ENCODE measurements at regions not wholly inside any gene's neighbourhood (a gene's known extent, or its start where the extent isn't known, plus 50 kb on each side); places are given as distances from the start of the nearest gene placed in this dataset.

GRCh38 chr5:164094291-164094690 is 588.9 kb downstream of the MAT2B start:
- no peaks in the 10 kb centered on the region for H3K36me3 ChIP-seq (ENCODE audit: control insufficient read depth in 1 of 2, insufficient read depth in 2 of 2, low read length in 1 of 2)
- 8 to 12% methylated on average over 3 of the region's 3 CpGs for WGBS, 2 donors
- ATAC-seq (ENCODE audit: low FRiP score) (no peak), DNase-seq (no peak)
- H3K9me3 ChIP-seq (ENCODE audit: control insufficient read depth, low read length): no peaks in the 10 kb centered on the region
- intact Hi-C loops (cut with DNase I): no loop called here
- H3K27me3 ChIP-seq (ENCODE audit: control insufficient read depth in 1 of 2, insufficient read depth in 2 of 2, low read length in 1 of 2): no peaks in the 10 kb centered on the region
- no peaks in the 10 kb centered on the region for H3K4me1 ChIP-seq (ENCODE audit: control insufficient read depth in 1 of 2, insufficient read depth in 2 of 2, low read length in 2 of 2)
- no peak overlapping the region for H3K4me3 ChIP-seq (ENCODE audit: low read length in 2 of 2)
- H3K27ac ChIP-seq (ENCODE audit: low read depth in 1 of 2, low read length in 2 of 2): no peak overlapping the region

- DNase-seq (no peak), ATAC-seq (ENCODE audit: low FRiP score) (no peak)
- 19 to 20% methylated on average over 4 of the region's 4 CpGs for WGBS, 2 donors
- intact Hi-C loops (cut with DNase I): no loop called here
- Histone ChIP-seq H3K36me3 (ENCODE audit: control insufficient read depth in 1 of 2, insufficient read depth in 2 of 2, low read length in 1 of 2) (no peaks in the 10 kb centered on the region), H3K4me3 (ENCODE audit: low read length in 2 of 2) (no peak overlapping the region), H3K4me1 (ENCODE audit: control insufficient read depth in 1 of 2, insufficient read depth in 2 of 2, low read length in 2 of 2) (no peaks in the 10 kb centered on the region), H3K27ac (ENCODE audit: low read depth in 1 of 2, low read length in 2 of 2) (no peak overlapping the region), H3K9me3 (ENCODE audit: control insufficient read depth, low read length) (no peaks in the 10 kb centered on the region), H3K27me3 (ENCODE audit: control insufficient read depth in 1 of 2, insufficient read depth in 2 of 2, low read length in 1 of 2) (no peaks in the 10 kb centered on the region)
Measured at GRCh38 chr5:164097749-164098148, 592.3 kb downstream of the MAT2B start.

- H3K36me3 ChIP-seq (ENCODE audit: control insufficient read depth in 1 of 2, insufficient read depth in 2 of 2, low read length in 1 of 2): no peaks in the 10 kb centered on the region
- no peak for ATAC-seq (ENCODE audit: low FRiP score)
- no peaks in the 10 kb centered on the region for H3K4me1 ChIP-seq (ENCODE audit: control insufficient read depth in 1 of 2, insufficient read depth in 2 of 2, low read length in 2 of 2)
- no peaks in the 10 kb centered on the region for H3K27me3 ChIP-seq (ENCODE audit: control insufficient read depth in 1 of 2, insufficient read depth in 2 of 2, low read length in 1 of 2)
- no peak overlapping the region for H3K27ac ChIP-seq (ENCODE audit: low read depth in 1 of 2, low read length in 2 of 2)
- 59% methylated on average over 1 of the region's 1 CpG for WGBS, 2 donors
- no peaks in the 10 kb centered on the region for H3K9me3 ChIP-seq (ENCODE audit: control insufficient read depth, low read length)
- H3K4me3 ChIP-seq (ENCODE audit: low read length in 2 of 2): no peak overlapping the region
- intact Hi-C loops (cut with DNase I): no loop called here
- no peak for DNase-seq
Measured at GRCh38 chr5:164098531-164098930, 593.1 kb downstream of the MAT2B start.

GRCh38 chr5:164098979-164099378 is 593.6 kb downstream of the MAT2B start:
- ATAC-seq (ENCODE audit: low FRiP score) (no peak), DNase-seq (no peak)
- no peaks in the 10 kb centered on the region for H3K9me3 ChIP-seq (ENCODE audit: control insufficient read depth, low read length)
- H3K4me1 ChIP-seq (ENCODE audit: control insufficient read depth in 1 of 2, insufficient read depth in 2 of 2, low read length in 2 of 2): no peaks in the 10 kb centered on the region
- H3K36me3 ChIP-seq (ENCODE audit: control insufficient read depth in 1 of 2, insufficient read depth in 2 of 2, low read length in 1 of 2): no peaks in the 10 kb centered on the region
- H3K27ac ChIP-seq (ENCODE audit: low read depth in 1 of 2, low read length in 2 of 2): no peak overlapping the region
- no peaks in the 10 kb centered on the region for H3K27me3 ChIP-seq (ENCODE audit: control insufficient read depth in 1 of 2, insufficient read depth in 2 of 2, low read length in 1 of 2)
- intact Hi-C loops (cut with DNase I): no loop called here
- WGBS, 2 donors: 75 to 76% methylated on average over 6 of the region's 6 CpGs
- H3K4me3 ChIP-seq (ENCODE audit: low read length in 2 of 2): no peak overlapping the region

- intact Hi-C loops (cut with DNase I): no loop called here
- WGBS, 2 donors: 48 to 54% methylated on average over 2 of the region's 2 CpGs
- Histone ChIP-seq H3K4me1 (ENCODE audit: control insufficient read depth in 1 of 2, insufficient read depth in 2 of 2, low read length in 2 of 2) (no peaks in the 10 kb centered on the region), H3K36me3 (ENCODE audit: control insufficient read depth in 1 of 2, insufficient read depth in 2 of 2, low read length in 1 of 2) (no peaks in the 10 kb centered on the region), H3K4me3 (ENCODE audit: low read length in 2 of 2) (no peak overlapping the region), H3K27me3 (ENCODE audit: control insufficient read depth in 1 of 2, insufficient read depth in 2 of 2, low read length in 1 of 2) (no peaks in the 10 kb centered on the region), H3K9me3 (ENCODE audit: control insufficient read depth, low read length) (no peaks in the 10 kb centered on the region), H3K27ac (ENCODE audit: low read depth in 1 of 2, low read length in 2 of 2) (no peak overlapping the region)
- DNase-seq (no peak), ATAC-seq (ENCODE audit: low FRiP score) (no peak)
Measured at GRCh38 chr5:164115420-164115819, 610.0 kb downstream of the MAT2B start.

- Histone ChIP-seq H3K4me1 (ENCODE audit: control insufficient read depth in 1 of 2, insufficient read depth in 2 of 2, low read length in 2 of 2) (no peaks in the 10 kb centered on the region), H3K36me3 (ENCODE audit: control insufficient read depth in 1 of 2, insufficient read depth in 2 of 2, low read length in 1 of 2) (no peaks in the 10 kb centered on the region), H3K4me3 (ENCODE audit: low read length in 2 of 2) (no peak overlapping the region), H3K9me3 (ENCODE audit: control insufficient read depth, low read length) (no peaks in the 10 kb centered on the region), H3K27me3 (ENCODE audit: control insufficient read depth in 1 of 2, insufficient read depth in 2 of 2, low read length in 1 of 2) (no peaks in the 10 kb centered on the region), H3K27ac (ENCODE audit: low read depth in 1 of 2, low read length in 2 of 2) (no peak overlapping the region)
- no peak for DNase-seq
- no peak for ATAC-seq (ENCODE audit: low FRiP score)
- intact Hi-C loops (cut with DNase I): no loop called here
- WGBS, 2 donors: 60 to 61% methylated on average over 7 of the region's 7 CpGs
Measured at GRCh38 chr5:164119806-164120447, 614.5 kb downstream of the MAT2B start.

GRCh38 chr5:164127527-164127926 is 622.1 kb downstream of the MAT2B start:
- Histone ChIP-seq H3K9me3 (ENCODE audit: control insufficient read depth, low read length) (peaks cover 4% of the 10 kb centered on the region), H3K36me3 (ENCODE audit: control insufficient read depth in 1 of 2, insufficient read depth in 2 of 2, low read length in 1 of 2) (no peaks in the 10 kb centered on the region), H3K27me3 (ENCODE audit: control insufficient read depth in 1 of 2, insufficient read depth in 2 of 2, low read length in 1 of 2) (peaks cover 0 to 6% of the 10 kb centered on the region in 2 donors), H3K4me3 (ENCODE audit: low read length in 2 of 2) (no peak overlapping the region), H3K4me1 (ENCODE audit: control insufficient read depth in 1 of 2, insufficient read depth in 2 of 2, low read length in 2 of 2) (no peaks in the 10 kb centered on the region), H3K27ac (ENCODE audit: low read depth in 1 of 2, low read length in 2 of 2) (no peak overlapping the region)
- ATAC-seq (ENCODE audit: low FRiP score): no peak
- DNase-seq: no peak
- intact Hi-C loops (cut with DNase I): no loop called here
- 86 to 90% methylated on average over 2 of the region's 2 CpGs for WGBS, 2 donors

GRCh38 chr5:164132358-164132757 is 626.9 kb downstream of the MAT2B start:
- Histone ChIP-seq H3K9me3 (ENCODE audit: control insufficient read depth, low read length) (peaks cover 2% of the 10 kb centered on the region), H3K36me3 (ENCODE audit: control insufficient read depth in 1 of 2, insufficient read depth in 2 of 2, low read length in 1 of 2) (no peaks in the 10 kb centered on the region), H3K27me3 (ENCODE audit: control insufficient read depth in 1 of 2, insufficient read depth in 2 of 2, low read length in 1 of 2) (peaks cover 0 to 6% of the 10 kb centered on the region in 2 donors), H3K4me3 (ENCODE audit: low read length in 2 of 2) (no peak overlapping the region), H3K4me1 (ENCODE audit: control insufficient read depth in 1 of 2, insufficient read depth in 2 of 2, low read length in 2 of 2) (no peaks in the 10 kb centered on the region), H3K27ac (ENCODE audit: low read depth in 1 of 2, low read length in 2 of 2) (no peak overlapping the region)
- 95 to 96% methylated on average over 2 of the region's 2 CpGs for WGBS, 2 donors
- DNase-seq (no peak), ATAC-seq (ENCODE audit: low FRiP score) (no peak)
- intact Hi-C loops (cut with DNase I): no loop called here

GRCh38 chr5:164137095-164137494 is 631.7 kb downstream of the MAT2B start:
- Histone ChIP-seq H3K27me3 (ENCODE audit: control insufficient read depth in 1 of 2, insufficient read depth in 2 of 2, low read length in 1 of 2) (peaks cover 0 to 4% of the 10 kb centered on the region in 2 donors), H3K4me1 (ENCODE audit: control insufficient read depth in 1 of 2, insufficient read depth in 2 of 2, low read length in 2 of 2) (no peaks in the 10 kb centered on the region), H3K27ac (ENCODE audit: low read depth in 1 of 2, low read length in 2 of 2) (no peak overlapping the region), H3K9me3 (ENCODE audit: control insufficient read depth, low read length) (no peaks in the 10 kb centered on the region), H3K36me3 (ENCODE audit: control insufficient read depth in 1 of 2, insufficient read depth in 2 of 2, low read length in 1 of 2) (no peaks in the 10 kb centered on the region), H3K4me3 (ENCODE audit: low read length in 2 of 2) (no peak overlapping the region)
- no peak for ATAC-seq (ENCODE audit: low FRiP score)
- intact Hi-C loops (cut with DNase I): no loop called here
- WGBS, 2 donors: 93 to 96% methylated on average over 8 of the region's 8 CpGs
- no peak for DNase-seq

All from aorta (tissue), 5 donors.